ENCODE measurements at regions not wholly inside any gene's neighbourhood (a gene's known extent, or its start where the extent isn't known, plus 50 kb on each side); places are given as distances from the start of the nearest gene placed in this dataset.
A peak's percentile ranks its signal among the peaks of the same experiment; 100 is the strongest.
"Not testable (repeated sequence)": the region's sequence is repeated elsewhere in the genome, so short reads cannot be mapped to it uniquely, and the experiment has no call there.

GRCh38 chr9:31912636-31913035 is 471.8 kb upstream of the ACO1 start:
- intact Hi-C loops (cut with micrococcal nuclease; ENCODE audit: unreplicated experiment): loop anchor here (10.0 kb wide), 1 partner anchor 342 kb away; no protein-coding TSS in a partner anchor
- H3K27ac ChIP-seq (ENCODE audit: low read length): no peak overlapping the region
- in situ Hi-C loops (cut with HindIII; ENCODE audit: low pct_unique_long_range_greater_than_20kb, low sequenced_read_pairs): no loop called here
- DNase-seq (ENCODE audit: low read depth, low spot score) (no peak), ATAC-seq (no peak)
- ChIA-PET CTCF (no interaction called here), POLR2A (no interaction called here)
- no peak overlapping the region for H3K4me3 ChIP-seq (ENCODE audit: low read depth in 2 of 2, low read length in 2 of 2)
- 0 out of 2 replicates have a peak, but pooled peaks cover 3% of the 10 kb centered on the region for H3K9me3 ChIP-seq (ENCODE audit: control insufficient read depth, insufficient read depth, low read depth, low read length)
- no peaks in the 10 kb centered on the region for H3K36me3 ChIP-seq (ENCODE audit: control insufficient read depth, insufficient read depth, low read length)
- no TSS peak for BruUV-seq (replicated peaks)
- TF ChIP-seq POLR2AphosphoS5 (IDR thresholded peaks at IDR 0.05; ENCODE audit: low read depth, low read length) (no peak), TCF7L2 (IDR thresholded peaks at IDR 0.05; ENCODE audit: low read depth, low read length) (no peak), REST (IDR thresholded peaks at IDR 0.05; ENCODE audit: insufficient read depth in 1 of 2, low read depth in 2 of 2, low read length in 1 of 2) (no peak), CTCF (IDR thresholded peaks at IDR 0.05) (no peak), SIN3A (IDR thresholded peaks at IDR 0.05; ENCODE audit: borderline replicate concordance, insufficient read depth, low read depth, low read length) (no peak)
- no peaks in the 10 kb centered on the region for H3K27me3 ChIP-seq (ENCODE audit: control insufficient read depth, insufficient read depth, low read length)
- H3K4me1 ChIP-seq (ENCODE audit: control insufficient read depth, insufficient read depth, low read length): no peaks in the 10 kb centered on the region

- ChIA-PET CTCF (no interaction called here), POLR2A (no interaction called here)
- ATAC-seq (no peak), DNase-seq (ENCODE audit: low read depth, low spot score) (no peak)
- intact Hi-C loops (cut with micrococcal nuclease; ENCODE audit: unreplicated experiment) (loop anchor here (10.0 kb wide), 1 partner anchor 338 kb away; no protein-coding TSS in a partner anchor), in situ Hi-C loops (cut with HindIII; ENCODE audit: low pct_unique_long_range_greater_than_20kb, low sequenced_read_pairs) (no loop called here)
- Histone ChIP-seq H3K36me3 (ENCODE audit: control insufficient read depth, insufficient read depth, low read length) (no peaks in the 10 kb centered on the region), H3K27ac (ENCODE audit: low read length) (no peak overlapping the region), H3K4me3 (ENCODE audit: low read depth in 2 of 2, low read length in 2 of 2) (no peak overlapping the region), H3K27me3 (ENCODE audit: control insufficient read depth, insufficient read depth, low read length) (no peaks in the 10 kb centered on the region), H3K9me3 (ENCODE audit: control insufficient read depth, insufficient read depth, low read depth, low read length) (0 out of 2 replicates have a peak, but pooled peaks cover 3% of the 10 kb centered on the region), H3K4me1 (ENCODE audit: control insufficient read depth, insufficient read depth, low read length) (no peaks in the 10 kb centered on the region)
- TF ChIP-seq POLR2AphosphoS5 (IDR thresholded peaks at IDR 0.05; ENCODE audit: low read depth, low read length) (no peak), SIN3A (IDR thresholded peaks at IDR 0.05; ENCODE audit: borderline replicate concordance, insufficient read depth, low read depth, low read length) (no peak), CTCF (IDR thresholded peaks at IDR 0.05) (peak; percentile 25)
- no TSS peak for BruUV-seq (replicated peaks)
Observed at GRCh38 chr9:31916591-31917241, 467.7 kb upstream of the ACO1 start.

GRCh38 chr9:31937737-31938136 is 446.7 kb upstream of the ACO1 start:
- ATAC-seq; DNase-seq (ENCODE audit: low read depth, low spot score); H3K4me3 ChIP-seq (ENCODE audit: low read depth in 2 of 2, low read length in 2 of 2); H3K4me1 ChIP-seq (ENCODE audit: control insufficient read depth, insufficient read depth, low read length); in situ Hi-C loops (cut with HindIII; ENCODE audit: low pct_unique_long_range_greater_than_20kb, low sequenced_read_pairs); CTCF ChIA-PET; H3K27ac ChIP-seq (ENCODE audit: low read length); POLR2A ChIA-PET; H3K27me3 ChIP-seq (ENCODE audit: control insufficient read depth, insufficient read depth, low read length); intact Hi-C loops (cut with micrococcal nuclease; ENCODE audit: unreplicated experiment); H3K9me3 ChIP-seq (ENCODE audit: control insufficient read depth, insufficient read depth, low read depth, low read length); BruUV-seq (replicated peaks); H3K36me3 ChIP-seq (ENCODE audit: control insufficient read depth, insufficient read depth, low read length): not testable (repeated sequence)
